ENCODE measurements at regions not wholly inside any gene's neighbourhood (a gene's known extent, or its start where the extent isn't known, plus 50 kb on each side); places are given as distances from the start of the nearest gene placed in this dataset.

- Mint-ChIP-seq H3K4me3 (peak overlapping the region; percentile 44 to 59), H3K4me1 (peaks cover 15 to 24% of the 10 kb centered on the region in 2 experiments), H3K9me3 (peaks cover 64 to 82% of the 10 kb centered on the region in 2 experiments), H3K27me3 (ENCODE audit: low read depth) (no peaks in the 10 kb centered on the region; the same call in 1 of the 2 replicates), H3K27ac (peak overlapping the region in 1 of 3 experiments; percentile 59; a peak in 2 of 7 replicates), H3K36me3 (ENCODE audit: insufficient read depth in 1 of 3, low read depth in 3 of 3) (peaks cover 0 to 5% (median 4%) of the 10 kb centered on the region in 3 experiments; a peak in 5 of 7 replicates)
- Histone ChIP-seq H3K4me1 (ENCODE audit: insufficient read depth, low read length) (no peaks in the 10 kb centered on the region), H2BK12ac (ENCODE audit: insufficient read length, low read depth, low read length) (no peak overlapping the region), H3K14ac (ENCODE audit: insufficient read depth, low read length) (no peak overlapping the region), H3K56ac (ENCODE audit: insufficient read length, low read depth, low read length) (no peak overlapping the region), H2AFZ (ENCODE audit: low read length) (peak overlapping the region; percentile 96), H3K23me2 (ENCODE audit: insufficient read length, low read depth, low read length, poor library complexity, severe bottlenecking) (peaks cover 2% of the 10 kb centered on the region), H4K5ac (ENCODE audit: insufficient read length, low read depth, low read length) (peak overlapping the region; percentile 64), H3K79me1 (ENCODE audit: insufficient read depth, low read depth, low read length, poor library complexity, severe bottlenecking) (no peaks in the 10 kb centered on the region), H2BK20ac (ENCODE audit: low read depth, low read length, poor library complexity, severe bottlenecking) (no peak overlapping the region), H2AK5ac (ENCODE audit: insufficient read length, low read length) (no peak overlapping the region), H3K9ac (ENCODE audit: extremely low read depth, insufficient read length, low read length) (no peak overlapping the region), H3K4ac (ENCODE audit: low read depth, low read length) (no peak overlapping the region), H2BK15ac (ENCODE audit: low read depth, low read length) (no peak overlapping the region), H4K8ac (replicated peaks; ENCODE audit: insufficient read length, low read depth, low read length) (no peak overlapping the region), H3K27me3 (ENCODE audit: insufficient read depth, low read length) (no peaks in the 10 kb centered on the region), H2BK120ac (ENCODE audit: low read depth, low read length, poor library complexity, severe bottlenecking) (no peak overlapping the region), H3K27ac (ENCODE audit: insufficient read length, low read depth, low read length) (no peak overlapping the region), H3K79me2 (ENCODE audit: insufficient read depth, low read length) (no peaks in the 10 kb centered on the region), H4K91ac (ENCODE audit: insufficient read length, low read depth, low read length) (no peak overlapping the region), H3K4me2 (ENCODE audit: insufficient read depth, insufficient read length, low read length) (peak overlapping the region; percentile 68), H3T11ph (ENCODE audit: low read length) (no peak overlapping the region), H3K23ac (ENCODE audit: insufficient read length, low read depth, low read length) (no peak overlapping the region), H4K20me1 (ENCODE audit: control insufficient read depth, insufficient read depth, insufficient read length) (no peaks in the 10 kb centered on the region), H2BK5ac (ENCODE audit: insufficient read length, low read length) (no peak overlapping the region), H3K9me3 (ENCODE audit: control insufficient read depth, low read depth, low read length) (peaks cover 31% of the 10 kb centered on the region), H3K18ac (ENCODE audit: insufficient read length, low read depth, low read length) (no peak overlapping the region)
- TF ChIP-seq, protein P1, sequence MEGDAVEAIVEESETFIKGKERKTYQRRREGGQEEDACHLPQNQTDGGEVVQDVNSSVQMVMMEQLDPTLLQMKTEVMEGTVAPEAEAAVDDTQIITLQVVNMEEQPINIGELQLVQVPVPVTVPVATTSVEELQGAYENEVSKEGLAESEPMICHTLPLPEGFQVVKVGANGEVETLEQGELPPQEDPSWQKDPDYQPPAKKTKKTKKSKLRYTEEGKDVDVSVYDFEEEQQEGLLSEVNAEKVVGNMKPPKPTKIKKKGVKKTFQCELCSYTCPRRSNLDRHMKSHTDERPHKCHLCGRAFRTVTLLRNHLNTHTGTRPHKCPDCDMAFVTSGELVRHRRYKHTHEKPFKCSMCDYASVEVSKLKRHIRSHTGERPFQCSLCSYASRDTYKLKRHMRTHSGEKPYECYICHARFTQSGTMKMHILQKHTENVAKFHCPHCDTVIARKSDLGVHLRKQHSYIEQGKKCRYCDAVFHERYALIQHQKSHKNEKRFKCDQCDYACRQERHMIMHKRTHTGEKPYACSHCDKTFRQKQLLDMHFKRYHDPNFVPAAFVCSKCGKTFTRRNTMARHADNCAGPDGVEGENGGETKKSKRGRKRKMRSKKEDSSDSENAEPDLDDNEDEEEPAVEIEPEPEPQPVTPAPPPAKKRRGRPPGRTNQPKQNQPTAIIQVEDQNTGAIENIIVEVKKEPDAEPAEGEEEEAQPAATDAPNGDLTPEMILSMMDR (conservative IDR thresholded peaks at IDR 0.05): peak; percentile 74
- peak; percentile 57 for DNase-seq
- WGBS (ENCODE audit: extremely low coverage, insufficient read length, low lambda C conversion rate): no CpG with 5 or more reads among the region's 12 CpGs
These were observed 170.0 kb upstream of the NDN start for GRCh38 chr15:23857028-23857641.
